NOMO-1 treated with dmso at 0.1 percent for 144 hours (cell line): ENCODE measurements at regions not wholly inside any gene's neighbourhood (a gene's known extent, or its start where the extent isn't known, plus 50 kb on each side); places are given as distances from the start of the nearest gene placed in this dataset.

Source experiments
- DNase-seq: peaks from one replicate; lab custom pipeline; 2025; ENCODE audit not compliant: unreplicated experiment; lab: John Stamatoyannopoulos, UW

DNA sequence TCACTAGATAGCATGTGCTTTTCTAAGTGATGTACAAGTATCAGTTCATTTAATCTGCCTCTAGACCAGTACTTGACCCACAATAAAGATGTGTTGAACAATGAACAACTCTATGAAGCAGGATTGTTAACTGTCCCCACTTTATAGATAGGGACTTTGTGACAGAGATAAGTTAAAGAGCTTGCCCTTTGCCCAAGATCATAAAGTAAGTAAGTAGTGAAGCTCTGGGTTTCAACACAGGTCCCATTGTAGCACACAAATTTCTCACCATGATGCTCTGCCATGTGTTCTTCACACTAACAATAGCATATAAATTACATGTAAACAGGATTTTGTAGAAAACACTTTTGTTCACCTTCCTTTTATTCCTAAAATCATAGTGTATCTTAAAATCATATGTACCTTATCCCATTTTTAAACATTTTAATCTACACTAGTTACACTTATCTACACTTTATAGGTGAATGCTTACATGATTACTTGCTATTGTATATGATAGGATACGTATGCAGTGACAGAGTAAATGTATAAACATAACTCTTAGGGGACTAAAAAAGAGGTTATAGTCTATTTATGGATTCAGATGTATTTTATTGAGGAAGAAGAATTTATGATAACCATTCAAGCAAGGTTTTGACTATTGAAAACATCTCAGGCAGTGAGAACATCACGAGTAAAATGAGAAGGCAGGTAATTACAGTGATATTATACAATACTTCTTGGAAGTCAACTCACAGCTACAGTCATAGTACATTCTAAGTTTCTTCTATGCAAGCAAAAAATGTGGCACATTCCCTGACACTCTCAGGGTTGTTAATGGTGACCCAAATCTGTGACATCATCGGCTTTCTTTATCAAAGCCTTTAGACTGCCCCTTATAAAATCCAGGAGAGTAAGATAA is 2275.1 kb downstream of the PCDH7 start:
- no peak for DNase-seq

DNA sequence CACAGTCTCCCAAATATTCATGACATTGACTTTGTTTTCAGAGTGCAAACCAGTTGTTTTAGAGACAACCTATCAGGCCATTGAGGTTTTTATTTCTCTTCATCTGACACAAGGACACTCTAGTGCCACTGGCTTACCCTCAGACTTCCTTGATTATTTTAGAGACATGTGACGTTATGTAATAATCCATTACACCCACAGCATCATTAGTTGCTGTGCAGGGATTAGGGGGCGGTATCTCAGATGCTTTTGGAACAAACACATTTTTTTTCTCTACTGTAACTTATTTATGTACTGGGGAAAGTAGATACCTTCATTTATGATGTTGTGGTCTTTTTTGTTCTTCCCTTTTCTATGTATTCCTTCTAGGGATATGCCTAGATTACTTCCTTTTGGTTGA is 2293.1 kb downstream of the PCDH7 start:
- DNase-seq: no peak

DNA sequence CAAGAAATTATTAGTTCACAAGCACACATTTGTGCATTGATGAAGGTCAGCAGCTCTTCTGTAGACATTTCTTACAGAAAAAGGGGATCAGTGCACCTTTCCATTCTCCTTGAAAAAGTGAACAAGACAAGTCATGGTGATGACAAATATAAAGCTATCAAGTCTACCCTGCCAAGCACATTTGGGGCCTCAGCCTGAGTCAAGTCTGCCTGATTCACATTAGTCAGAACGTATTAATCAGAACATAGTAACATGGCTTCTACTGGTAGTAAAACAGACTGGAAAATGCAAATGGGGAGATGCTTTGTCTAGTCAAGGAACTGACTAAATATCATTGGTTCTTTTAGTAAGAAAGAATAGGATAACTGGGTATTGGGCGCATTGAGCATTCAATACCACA is 2305.1 kb downstream of the PCDH7 start:
- DNase-seq: no peak

DNA sequence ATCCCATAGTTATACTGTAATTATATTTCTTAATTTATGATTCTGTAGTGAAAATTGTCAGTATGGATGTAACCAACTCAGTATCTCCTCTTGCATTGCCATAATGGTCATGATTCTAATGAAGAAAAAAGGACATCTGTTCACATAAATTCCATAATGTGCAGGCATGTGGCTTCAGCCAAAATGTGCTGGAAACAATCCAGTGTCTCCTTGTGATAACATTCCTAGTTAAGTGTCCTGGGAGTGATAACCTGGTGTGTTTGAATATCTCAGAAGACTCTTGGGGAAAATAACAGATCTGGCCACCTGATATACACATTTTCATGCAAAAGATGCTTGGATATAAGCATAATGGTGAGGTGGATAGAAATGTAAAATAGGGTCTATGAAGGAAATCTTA is 2309.8 kb downstream of the PCDH7 start:
- DNase-seq: no peak

DNA sequence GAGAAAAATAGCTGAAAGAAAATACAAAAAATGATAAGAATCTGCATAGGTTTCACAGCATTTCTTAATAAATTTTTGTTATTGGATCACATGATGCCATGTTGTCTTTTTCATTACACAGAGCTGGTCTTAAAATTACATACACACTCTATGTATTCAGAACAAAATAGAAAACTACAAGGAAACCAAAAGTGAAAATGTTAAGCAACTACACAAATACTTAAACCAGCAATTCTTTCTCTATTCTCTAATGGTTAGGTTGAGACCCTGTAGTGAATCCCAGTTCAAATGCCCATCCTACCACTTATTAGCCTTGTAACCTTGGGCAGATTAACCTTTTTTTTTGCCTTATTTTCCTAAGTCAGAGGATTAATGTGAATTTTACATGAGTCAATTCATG is 2311.2 kb downstream of the PCDH7 start:
- no peak for DNase-seq

DNA sequence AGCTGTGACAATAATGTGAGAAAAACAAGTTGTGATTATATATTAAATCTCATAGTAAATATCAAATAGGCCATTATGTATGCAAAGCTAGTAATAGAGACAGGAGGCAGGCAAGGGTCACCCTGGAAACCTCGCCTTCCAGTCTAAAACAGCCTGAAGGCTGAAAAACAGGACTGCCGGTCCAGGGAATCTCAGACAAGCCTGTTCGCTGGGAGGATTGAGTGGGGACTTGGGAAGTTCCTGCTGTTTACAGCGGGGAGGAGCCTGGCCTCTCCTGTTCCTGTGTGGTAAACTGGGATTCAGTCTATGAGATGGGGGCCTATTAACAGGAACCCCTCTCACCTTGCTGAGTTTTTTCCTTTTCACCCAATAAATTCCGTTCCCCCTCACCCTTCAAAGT is 2317.3 kb downstream of the PCDH7 start:
- no peak for DNase-seq

DNA sequence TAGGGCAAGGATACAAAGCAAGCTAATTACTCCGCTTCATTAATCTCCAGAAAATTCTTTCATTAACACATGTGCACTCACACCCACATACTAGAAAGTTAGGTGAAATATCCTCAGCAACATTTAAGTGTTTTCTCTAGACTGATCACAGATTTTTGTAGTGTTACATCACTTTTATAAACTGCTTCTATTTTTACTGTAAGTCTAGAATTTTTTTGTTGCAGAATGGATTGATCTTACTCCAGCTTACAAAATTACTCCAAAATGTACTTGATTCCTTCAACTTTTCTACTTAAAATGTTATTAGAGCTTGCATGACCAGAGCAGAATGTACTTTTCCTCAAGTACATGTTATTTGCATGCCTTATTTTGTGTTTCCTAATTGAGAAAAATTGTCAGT is 2325.2 kb downstream of the PCDH7 start:
- no peak for DNase-seq

DNA sequence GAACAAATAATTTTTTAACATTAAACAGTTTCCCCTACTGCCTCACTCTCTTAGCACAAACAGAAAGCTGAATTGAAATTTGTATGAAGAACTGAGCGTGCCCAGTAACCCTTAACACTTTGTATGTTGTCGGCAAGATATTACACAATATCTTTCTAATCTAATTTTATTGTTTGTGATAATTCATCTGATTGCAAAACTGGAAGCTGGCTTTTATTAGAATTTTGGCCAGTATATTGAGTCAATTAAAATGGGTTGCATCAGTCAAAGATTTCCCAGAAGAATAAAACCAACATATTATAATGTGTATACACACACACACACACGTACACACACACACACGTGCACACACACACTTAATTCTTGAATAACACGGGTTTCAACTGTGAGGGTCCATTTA is 2332.1 kb downstream of the PCDH7 start:
- no peak for DNase-seq

DNA sequence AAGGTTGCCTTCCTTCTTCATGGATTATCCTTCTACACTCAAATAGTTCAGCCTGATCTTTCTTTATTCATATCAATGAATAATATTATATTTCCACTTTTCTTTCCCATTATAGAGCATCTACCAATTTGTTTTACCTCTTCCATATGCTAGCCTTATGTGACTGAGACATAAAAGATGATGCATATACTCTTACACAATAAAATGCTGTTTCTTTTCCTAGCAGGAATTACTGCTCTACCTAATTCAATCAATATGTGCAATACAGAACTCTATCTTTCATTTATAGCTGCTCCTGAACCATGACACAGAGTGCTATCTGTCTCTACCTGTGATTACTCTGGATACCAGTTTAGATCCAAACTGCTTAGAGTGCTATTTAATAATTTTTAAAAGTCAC is 2334.0 kb downstream of the PCDH7 start:
- no peak for DNase-seq

DNA sequence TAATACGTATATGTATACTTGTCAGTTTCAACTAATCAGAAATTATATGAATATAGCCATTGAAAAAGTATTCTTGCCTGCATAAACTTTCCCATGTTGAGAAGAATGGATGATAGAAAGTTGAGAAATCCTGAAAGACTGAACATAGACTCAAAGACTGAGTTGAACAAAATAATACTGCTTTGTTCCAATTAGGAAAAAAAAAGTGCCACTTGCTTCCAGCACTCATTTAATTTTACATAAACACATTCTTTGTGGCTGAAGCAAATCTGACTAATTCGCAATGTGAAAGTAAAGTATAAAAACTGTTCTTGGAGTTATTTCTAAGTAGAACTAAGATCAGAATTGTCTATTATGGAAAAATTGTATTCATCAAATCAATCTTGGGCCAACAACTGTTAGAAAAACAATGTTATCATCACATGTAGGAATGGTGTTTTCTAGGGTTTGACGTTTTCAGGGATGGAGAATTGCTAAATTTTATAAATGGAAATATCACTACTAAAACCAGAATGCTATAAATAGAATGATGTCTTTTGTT is 2334.6 kb downstream of the PCDH7 start:
- no peak for DNase-seq

DNA sequence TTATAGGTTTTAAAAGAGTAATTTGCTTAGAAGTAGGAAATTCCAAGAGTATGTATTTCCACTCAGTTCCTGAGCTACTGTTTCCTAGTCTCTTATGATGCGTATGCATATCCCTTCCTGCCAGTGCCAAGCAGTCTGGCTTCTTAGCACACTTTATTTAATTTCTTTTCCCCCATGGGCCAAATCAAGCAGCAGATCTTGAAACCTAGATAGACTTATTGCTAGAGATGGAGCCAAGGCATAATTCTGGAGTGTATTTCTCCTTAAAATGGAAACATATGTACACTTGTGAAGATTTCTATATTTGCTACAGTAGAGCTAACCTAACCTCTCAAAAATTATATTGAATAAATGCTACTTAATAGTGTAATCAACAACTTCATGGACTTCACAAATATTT is 2337.6 kb downstream of the PCDH7 start:
- no peak for DNase-seq

DNA sequence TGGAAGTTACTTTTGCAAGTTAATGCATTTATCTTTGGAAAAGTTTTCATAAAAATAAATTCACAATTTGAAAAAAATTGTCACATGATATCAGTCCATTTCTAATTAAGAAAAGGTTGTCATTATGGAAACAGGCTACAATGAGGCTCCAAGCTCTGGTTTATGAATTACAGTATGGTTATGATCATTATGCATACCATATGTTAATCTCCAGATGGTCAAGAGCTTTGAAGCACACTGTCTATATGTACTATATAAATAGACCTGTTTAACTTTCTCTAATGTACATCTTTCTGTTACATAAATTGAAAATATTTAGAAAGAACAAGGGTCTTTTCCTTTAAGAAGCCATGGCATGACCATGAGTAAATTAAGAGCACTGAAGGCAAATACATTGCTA is 2338.8 kb downstream of the PCDH7 start:
- no peak for DNase-seq

DNA sequence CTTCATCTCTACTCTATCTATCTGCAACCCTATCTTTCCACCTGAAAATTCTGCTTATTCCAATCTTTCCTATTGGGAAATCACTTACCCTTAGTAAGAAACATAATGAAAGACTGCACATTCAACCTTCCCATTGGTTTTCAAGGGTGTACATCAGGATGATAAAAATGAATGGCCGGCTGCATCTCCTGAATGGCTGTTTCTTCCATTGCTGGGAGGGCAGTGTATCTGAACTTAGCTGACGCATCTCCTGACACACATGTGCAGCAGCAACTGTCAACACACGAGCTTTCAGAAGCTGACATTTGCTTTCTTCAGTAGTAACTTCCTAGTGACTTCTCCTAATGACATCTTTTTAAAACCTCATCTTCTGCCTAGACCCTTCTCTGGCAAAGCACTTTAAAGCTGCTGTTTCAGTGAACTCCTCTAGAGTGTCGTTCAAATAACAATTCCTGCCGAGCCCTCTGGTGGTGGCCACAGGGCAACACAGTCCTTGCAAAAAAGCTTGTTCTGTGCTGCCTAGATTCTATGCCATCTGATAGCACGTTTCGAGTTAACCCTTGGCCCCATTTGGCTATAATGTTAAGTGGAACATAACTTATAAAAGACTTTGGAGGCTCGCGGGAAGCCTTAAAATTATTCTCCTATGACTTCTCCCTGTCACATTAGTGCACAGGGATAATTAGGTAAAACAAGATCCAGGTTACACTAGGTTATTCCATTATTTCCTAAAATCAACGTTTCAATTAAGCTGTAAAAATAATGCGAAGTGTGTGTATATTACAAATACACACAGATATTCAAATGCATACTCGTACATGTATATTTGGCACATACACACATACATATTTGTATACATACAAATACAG is 2340.7 kb downstream of the PCDH7 start:
- no peak for DNase-seq

DNA sequence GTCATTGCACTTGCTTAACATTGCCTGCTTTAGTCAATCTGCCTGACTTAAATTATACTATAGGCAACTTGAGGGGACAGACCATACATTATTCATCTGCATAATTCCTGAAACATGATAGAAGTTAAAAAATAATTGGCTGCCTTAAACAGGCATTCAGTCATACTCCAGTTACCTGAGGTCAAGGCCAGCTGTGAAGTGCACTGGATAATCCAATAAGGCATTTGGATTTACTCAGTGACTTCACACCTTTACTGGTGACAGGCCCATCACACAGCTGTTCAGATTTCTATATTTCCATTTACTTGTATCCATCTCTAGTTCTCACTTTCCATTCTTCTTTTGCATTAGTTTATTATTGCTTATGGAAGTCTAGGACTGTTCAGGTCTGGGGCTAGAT is 2341.6 kb downstream of the PCDH7 start:
- no peak for DNase-seq

DNA sequence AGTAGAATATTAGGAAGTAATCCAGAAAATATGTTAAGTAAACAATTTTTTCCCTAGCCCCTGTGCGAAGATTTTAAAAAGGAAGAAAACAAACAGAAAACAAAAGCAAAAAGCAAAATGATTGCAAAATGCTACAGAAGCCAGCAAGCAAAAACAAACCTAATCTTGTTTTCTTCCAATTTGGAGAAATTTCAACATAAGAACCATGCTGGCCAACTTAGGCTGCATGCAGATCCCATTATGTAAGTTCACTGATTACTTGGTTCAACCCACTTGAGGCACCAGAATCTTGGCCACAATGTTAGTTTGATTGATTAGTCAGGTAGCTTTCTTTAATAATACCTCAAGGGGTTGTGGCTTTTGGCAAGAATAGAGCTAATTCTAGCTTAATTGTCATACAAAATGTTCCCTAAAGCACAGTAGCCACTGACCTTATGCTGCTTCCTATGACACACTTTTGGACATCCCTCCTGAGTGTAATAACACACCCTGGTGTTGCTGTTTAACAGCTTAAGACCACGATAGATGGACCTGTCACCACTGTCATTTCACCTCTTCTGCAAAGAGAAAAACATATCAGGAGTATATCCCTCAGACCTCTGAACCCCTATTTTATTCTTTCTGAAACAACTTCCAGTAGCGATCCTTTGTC is 2342.1 kb downstream of the PCDH7 start:
- DNase-seq: no peak

DNA sequence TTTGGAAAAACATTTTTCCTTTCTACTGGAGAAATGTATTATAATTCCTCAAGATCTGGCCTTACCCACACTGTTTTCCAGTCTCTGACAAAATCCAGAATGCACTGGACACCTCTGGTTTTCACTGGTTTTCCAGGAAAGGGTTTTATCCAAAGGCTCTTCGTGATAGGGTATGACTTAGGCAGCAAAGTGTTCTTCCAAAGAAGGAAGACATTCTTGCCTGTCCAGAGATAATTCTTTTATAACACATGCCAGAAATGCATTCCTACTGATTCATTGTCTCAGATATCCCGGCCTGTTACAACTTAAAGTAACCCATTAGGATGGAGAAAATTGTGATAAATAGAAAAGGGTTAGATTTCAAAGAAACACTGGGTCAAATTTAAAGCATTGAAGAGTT is 2343.1 kb downstream of the PCDH7 start:
- DNase-seq: no peak

DNA sequence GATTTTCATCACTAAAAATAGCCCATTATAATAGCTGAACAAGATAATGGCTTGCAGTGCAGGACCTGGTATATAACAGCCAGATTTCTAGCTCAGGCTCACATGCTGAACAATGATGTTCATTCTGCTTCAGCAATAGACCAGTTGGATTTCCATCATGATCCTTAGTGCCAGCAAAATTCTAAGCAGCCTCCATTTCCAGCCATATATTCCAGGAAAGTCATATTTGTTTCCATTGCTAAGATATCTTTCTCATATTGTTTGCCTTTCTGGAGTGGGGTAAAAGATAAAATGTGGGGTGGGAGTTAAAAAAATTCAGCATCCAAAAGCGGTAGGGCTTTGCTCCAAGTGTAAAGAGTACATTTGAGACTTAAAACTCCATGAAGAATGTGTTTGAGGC is 2344.1 kb downstream of the PCDH7 start:
- DNase-seq: no peak

DNA sequence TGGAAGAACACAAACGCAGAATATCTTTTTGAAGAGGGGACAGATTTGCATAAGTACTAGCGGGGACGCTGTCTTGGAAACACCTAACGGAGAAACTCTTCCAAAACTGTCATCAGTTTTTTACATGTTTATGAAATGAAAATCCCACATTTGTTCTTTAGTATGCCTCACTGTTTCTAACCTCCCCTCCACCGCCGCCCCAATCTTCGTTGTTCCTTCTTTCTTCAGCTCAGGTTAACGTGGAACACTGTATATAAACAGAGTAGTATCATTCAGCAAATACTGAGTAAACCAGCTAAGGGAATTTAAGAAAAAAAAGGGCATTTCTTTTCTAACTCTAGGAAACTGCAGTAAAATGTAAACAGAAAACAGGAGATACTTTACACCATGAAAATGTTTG is 2345.6 kb downstream of the PCDH7 start:
- DNase-seq: no peak

DNA sequence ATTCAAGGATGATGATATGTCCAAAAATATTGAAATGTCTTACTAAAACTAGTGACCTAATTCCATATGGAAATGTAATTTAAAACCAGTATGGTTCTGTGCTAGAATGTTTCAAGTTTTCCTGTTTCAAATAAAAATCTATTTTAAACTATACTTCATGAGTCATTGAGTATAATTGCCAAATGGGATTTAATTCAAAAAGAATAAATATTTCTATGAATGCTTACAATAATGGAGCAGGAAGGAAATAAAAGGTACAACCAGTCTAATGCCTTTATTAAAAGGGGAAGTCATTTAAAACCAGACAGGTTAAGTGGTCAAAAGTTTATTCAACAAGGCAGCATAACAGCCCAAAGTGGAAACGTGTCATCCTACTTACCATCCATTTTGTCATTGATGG is 2347.1 kb downstream of the PCDH7 start:
- no peak for DNase-seq

DNA sequence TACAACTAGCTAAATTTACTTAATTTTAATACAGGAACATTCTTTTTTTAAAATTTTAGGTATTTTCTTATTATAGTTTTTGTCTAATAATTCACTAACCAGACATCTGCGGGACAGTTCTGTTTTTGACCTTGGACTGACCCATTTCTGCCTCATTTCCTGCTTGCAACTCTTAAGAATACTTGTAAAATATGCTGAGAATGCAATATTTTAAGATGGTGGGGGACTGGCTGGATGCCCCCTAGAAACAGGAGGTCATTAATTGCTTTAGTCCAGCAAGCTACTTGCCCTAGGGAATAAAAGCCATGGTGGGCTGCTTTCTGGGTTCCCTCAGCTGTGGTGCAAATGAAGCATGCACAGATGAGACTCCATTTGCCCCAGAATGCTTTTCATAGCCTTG is 2348.4 kb downstream of the PCDH7 start:
- no peak for DNase-seq

DNA sequence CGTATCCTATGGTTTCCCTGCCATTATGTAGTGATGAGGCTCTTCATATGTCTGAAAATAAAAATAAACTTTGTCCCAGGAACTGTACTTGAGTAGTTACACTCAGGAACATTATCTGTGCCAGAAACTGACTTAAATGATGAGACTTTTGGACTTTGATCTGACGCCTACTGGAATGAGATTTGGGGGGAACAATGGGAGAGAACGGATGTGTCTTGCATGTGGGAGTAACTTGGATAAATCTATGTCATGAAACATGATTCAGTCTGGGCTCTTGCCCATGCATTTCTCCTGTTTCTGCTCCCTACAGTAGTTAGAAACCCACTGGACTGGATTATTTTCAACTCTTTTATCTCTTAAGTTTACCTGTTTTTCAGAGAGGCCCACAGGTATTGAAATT is 2351.4 kb downstream of the PCDH7 start:
- DNase-seq: no peak
